Left ventricle myocardium inferior (tissue), 1 donor: ENCODE measurements at regions not wholly inside any gene's neighbourhood (a gene's known extent, or its start where the extent isn't known, plus 50 kb on each side); places are given as distances from the start of the nearest gene placed in this dataset.
A peak's percentile ranks its signal among the peaks of the same experiment; 100 is the strongest.

Experiments
- DNase-seq: peaks from one replicate; pipeline ENCODE4 v3.0.0-alpha.2; 2020
- H3K27ac ChIP-seq: fragments of 200-600 bp; replicated peaks from 2 replicates; pipeline ENCODE4 v1.8.0; 2021
- H3K27me3 ChIP-seq: fragments of 200-600 bp; 2 replicates; pipeline ENCODE4 v1.8.0; 2021; ENCODE audit warnings: low read depth
- H3K36me3 ChIP-seq: fragments of 200-600 bp; 2 replicates; pipeline ENCODE4 v1.8.0; 2021
- H3K4me1 ChIP-seq: fragments of 200-600 bp; 2 replicates; pipeline ENCODE4 v1.8.0; 2021
- H3K4me3 ChIP-seq: fragments of 200-600 bp; 2 replicates; pipeline ENCODE4 v1.8.0; 2021; ENCODE audit warnings: mild to moderate bottlenecking, moderate library complexity
- H3K9me3 ChIP-seq: fragments of 200-600 bp; replicated peaks from 2 replicates; pipeline ENCODE4 v1.8.0; 2021
- intact Hi-C: fragments of 100-400 bp; cut with micrococcal nuclease; formaldehyde crosslinking; loops from one replicate; pipeline ENCODE4 v1.11.0; 2022
- TF ChIP-seq, protein P1 (sequence below): fragments of 200-600 bp; IDR thresholded peaks from 2 replicates; pipeline ENCODE4 v1.8.0; 2021; ENCODE audit warnings: antibody characterized with exemption, mild to moderate bottlenecking, borderline replicate concordance
- donor health status: DM: no; HTN: yes; CAD: no; lungs with severe emphysema.

DNA sequence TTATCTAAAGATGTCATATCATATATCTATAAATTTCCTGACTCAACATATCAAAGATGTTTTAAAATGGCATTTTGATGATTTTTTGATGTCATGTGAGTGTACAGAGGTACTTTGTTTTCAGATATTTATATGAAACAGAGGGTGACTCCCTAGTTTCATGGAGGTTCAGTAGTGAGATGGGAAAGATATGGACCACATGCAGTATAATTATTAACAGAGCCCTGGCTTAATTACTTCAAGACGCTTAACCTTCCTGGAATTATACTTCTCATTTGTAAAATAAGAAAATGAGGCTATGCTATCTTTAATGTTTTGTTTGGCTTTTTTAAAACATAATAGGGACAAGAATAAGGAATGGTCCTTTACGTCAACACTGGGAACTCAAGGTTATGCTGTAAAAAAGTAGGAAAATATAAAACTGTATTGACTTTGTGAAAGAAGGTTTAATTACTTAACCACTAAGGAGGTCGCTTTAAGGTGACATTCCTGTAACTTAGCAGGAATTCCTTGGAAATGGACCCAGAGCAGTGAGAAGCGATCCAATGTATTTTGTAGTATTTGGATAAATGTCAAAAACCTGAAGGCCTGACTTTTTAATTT, 821.0 kb upstream of the IGFBP3 start:
- TF ChIP-seq, protein P1, sequence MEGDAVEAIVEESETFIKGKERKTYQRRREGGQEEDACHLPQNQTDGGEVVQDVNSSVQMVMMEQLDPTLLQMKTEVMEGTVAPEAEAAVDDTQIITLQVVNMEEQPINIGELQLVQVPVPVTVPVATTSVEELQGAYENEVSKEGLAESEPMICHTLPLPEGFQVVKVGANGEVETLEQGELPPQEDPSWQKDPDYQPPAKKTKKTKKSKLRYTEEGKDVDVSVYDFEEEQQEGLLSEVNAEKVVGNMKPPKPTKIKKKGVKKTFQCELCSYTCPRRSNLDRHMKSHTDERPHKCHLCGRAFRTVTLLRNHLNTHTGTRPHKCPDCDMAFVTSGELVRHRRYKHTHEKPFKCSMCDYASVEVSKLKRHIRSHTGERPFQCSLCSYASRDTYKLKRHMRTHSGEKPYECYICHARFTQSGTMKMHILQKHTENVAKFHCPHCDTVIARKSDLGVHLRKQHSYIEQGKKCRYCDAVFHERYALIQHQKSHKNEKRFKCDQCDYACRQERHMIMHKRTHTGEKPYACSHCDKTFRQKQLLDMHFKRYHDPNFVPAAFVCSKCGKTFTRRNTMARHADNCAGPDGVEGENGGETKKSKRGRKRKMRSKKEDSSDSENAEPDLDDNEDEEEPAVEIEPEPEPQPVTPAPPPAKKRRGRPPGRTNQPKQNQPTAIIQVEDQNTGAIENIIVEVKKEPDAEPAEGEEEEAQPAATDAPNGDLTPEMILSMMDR = no peak
- Histone ChIP-seq H3K27me3 (no peaks in the 10 kb centered on the region), H3K9me3 (no peaks in the 10 kb centered on the region), H3K4me1 (peaks cover 29% of the 10 kb centered on the region), H3K27ac (no peak overlapping the region), H3K36me3 (no peaks in the 10 kb centered on the region), H3K4me3 (no peak overlapping the region)
- DNase-seq = no peak
- intact Hi-C loops = no loop called here

- intact Hi-C loops = no loop called here
- no peaks in the 10 kb centered on the region for H3K9me3 ChIP-seq
- TF ChIP-seq, protein P1 = no peak
Observed at GRCh38 chr7:46741181-46741580, 820.1 kb upstream of the IGFBP3 start.

DNA sequence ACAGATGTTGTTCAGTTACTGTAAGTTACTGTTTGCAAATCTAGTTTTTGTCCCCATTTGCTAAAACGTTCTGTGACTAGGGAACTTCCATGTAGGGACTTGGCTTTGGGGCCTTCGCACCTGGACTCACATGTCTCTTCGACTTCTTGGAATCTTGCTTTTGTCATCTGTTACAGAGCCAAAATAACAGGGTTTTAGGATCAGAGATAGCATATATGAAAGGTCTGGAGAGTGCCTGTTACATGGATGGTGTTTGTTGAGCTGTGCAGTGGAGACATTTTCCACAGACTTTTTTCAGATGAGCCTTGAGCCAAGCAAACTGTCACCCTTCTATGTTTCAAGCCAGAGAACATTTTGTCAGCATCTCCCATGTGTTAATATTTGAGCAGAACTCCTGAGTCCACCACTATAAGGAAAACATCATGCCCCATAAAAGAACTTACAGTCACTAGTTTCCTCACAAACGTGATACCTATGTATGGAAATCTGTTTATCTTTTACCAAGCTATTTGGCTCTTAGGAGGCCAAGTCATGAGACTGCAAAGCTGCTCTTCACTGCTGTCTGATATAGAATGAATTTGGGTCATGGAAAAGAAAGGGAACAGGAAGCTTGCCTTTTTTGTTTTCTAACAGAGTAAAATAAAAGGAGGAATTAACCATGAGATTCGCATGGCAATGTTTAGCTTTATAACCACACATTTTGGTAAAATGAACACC, 818.6 kb upstream of the IGFBP3 start:
- peaks cover 21% of the 10 kb centered on the region for H3K4me1 ChIP-seq
- TF ChIP-seq, protein P1 = no peak
- intact Hi-C loops = no loop called here
- no peaks in the 10 kb centered on the region for H3K36me3 ChIP-seq
- H3K4me3 ChIP-seq = no peak overlapping the region
- DNase-seq = no peak
- peak overlapping the region; percentile 41 for H3K27ac ChIP-seq
- H3K27me3 ChIP-seq = no peaks in the 10 kb centered on the region
- peaks cover under 1% of the 10 kb centered on the region for H3K9me3 ChIP-seq

More at GRCh38 chr7:46741181-46741580, 820.1 kb upstream of the IGFBP3 start:
- peaks cover 29% of the 10 kb centered on the region for H3K4me1 ChIP-seq
- H3K36me3 ChIP-seq = no peaks in the 10 kb centered on the region
- no peaks in the 10 kb centered on the region for H3K27me3 ChIP-seq
- H3K27ac ChIP-seq = no peak overlapping the region
- no peak for DNase-seq
- H3K4me3 ChIP-seq = no peak overlapping the region

DNA sequence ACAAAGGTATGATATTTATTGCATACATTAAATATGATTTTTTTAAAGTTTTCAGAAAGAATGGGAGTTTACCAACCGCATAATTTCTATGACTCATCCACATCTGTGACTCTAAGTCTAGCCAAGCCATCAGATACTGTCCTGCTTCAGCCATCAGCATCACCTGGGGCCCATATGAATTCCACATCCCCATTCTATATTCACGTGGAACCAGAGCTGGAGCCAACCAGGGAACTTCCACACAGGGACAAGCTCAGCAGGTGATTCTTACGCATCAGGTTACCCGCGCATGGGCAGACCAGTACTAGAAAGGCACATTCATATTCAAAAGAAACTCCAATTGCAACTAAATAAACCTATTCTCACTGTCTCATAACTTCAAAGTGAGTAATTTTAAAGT, 817.7 kb upstream of the IGFBP3 start:
- TF ChIP-seq, protein P1 = no peak
- no peak for DNase-seq
- H3K27ac ChIP-seq = peak overlapping the region; percentile 41
- no peak overlapping the region for H3K4me3 ChIP-seq
- H3K27me3 ChIP-seq = no peaks in the 10 kb centered on the region
- intact Hi-C loops = no loop called here
- H3K9me3 ChIP-seq = peaks cover 9% of the 10 kb centered on the region
- H3K36me3 ChIP-seq = no peaks in the 10 kb centered on the region
- H3K4me1 ChIP-seq = peaks cover 21% of the 10 kb centered on the region

DNA sequence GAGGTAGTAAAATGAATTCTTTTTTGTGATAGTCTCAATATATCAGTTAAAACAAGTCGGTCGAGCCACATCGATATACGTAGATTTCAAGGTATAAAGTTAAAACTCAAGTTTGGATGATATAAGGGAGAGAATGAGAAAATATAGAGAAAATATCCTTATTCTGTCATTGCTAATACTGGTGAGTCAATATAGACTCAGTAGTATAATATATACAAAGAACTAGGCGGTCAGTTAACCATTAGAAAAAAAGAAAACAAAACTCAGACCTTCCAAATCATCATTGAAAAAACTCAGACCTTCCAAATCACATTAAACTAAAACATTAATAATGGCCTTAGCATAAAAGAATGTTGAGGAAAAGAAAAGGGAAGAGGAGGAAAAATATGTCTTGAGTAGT, 817.1 kb upstream of the IGFBP3 start:
- Histone ChIP-seq H3K4me1 (peaks cover 21% of the 10 kb centered on the region), H3K27me3 (no peaks in the 10 kb centered on the region), H3K27ac (no peak overlapping the region), H3K9me3 (peaks cover 9% of the 10 kb centered on the region), H3K36me3 (no peaks in the 10 kb centered on the region), H3K4me3 (no peak overlapping the region)
- TF ChIP-seq, protein P1 = no peak
- no peak for DNase-seq
- intact Hi-C loops = no loop called here
